CD4-positive, alpha-beta T cell treated with Interleukin-17A for 4 hours (primary cell): ENCODE measurements at regions not wholly inside any gene's neighbourhood (a gene's known extent, or its start where the extent isn't known, plus 50 kb on each side); places are given as distances from the start of the nearest gene placed in this dataset.

Experiments used
- DNase-seq: peaks from one replicate; pipeline ENCODE4 v3.0.0-alpha.2; 2020; ENCODE audit warnings: mixed read lengths

GRCh38 chr2:145199042-145199441 is 679.1 kb upstream of the ZEB2 start:
- no peak for DNase-seq

- DNase-seq = no peak
These were observed 678.6 kb upstream of the ZEB2 start for GRCh38 chr2:145198555-145198954.

GRCh38 chr2:145197944-145198343 is 678.0 kb upstream of the ZEB2 start:
- DNase-seq = no peak

- no peak for DNase-seq
These were observed 674.8 kb upstream of the ZEB2 start for GRCh38 chr2:145194673-145195072.

- no peak for DNase-seq
These were observed 670.2 kb upstream of the ZEB2 start for GRCh38 chr2:145190031-145190703.

GRCh38 chr2:145186303-145186702 is 666.4 kb upstream of the ZEB2 start:
- no peak for DNase-seq

- DNase-seq = no peak
These were observed 665.8 kb upstream of the ZEB2 start for GRCh38 chr2:145185696-145186095.

GRCh38 chr2:145184741-145185651 is 665.1 kb upstream of the ZEB2 start:
- no peak for DNase-seq

GRCh38 chr2:145169285-145169684 is 649.4 kb upstream of the ZEB2 start:
- DNase-seq = no peak

- no peak for DNase-seq
These were observed 648.2 kb upstream of the ZEB2 start for GRCh38 chr2:145168091-145168490.

- DNase-seq = no peak
These were observed 646.9 kb upstream of the ZEB2 start for GRCh38 chr2:145166731-145167302.

GRCh38 chr2:145161656-145162055 is 641.7 kb upstream of the ZEB2 start:
- no peak for DNase-seq

GRCh38 chr2:145160855-145161254 is 640.9 kb upstream of the ZEB2 start:
- DNase-seq = no peak

- no peak for DNase-seq
These were observed 639.8 kb upstream of the ZEB2 start for GRCh38 chr2:145159676-145160075.

GRCh38 chr2:145157741-145158591 is 638.0 kb upstream of the ZEB2 start:
- DNase-seq = no peak

- no peak for DNase-seq
These were observed 637.2 kb upstream of the ZEB2 start for GRCh38 chr2:145157036-145157675.

- DNase-seq = no peak
These were observed 636.3 kb upstream of the ZEB2 start for GRCh38 chr2:145156199-145156598.

- DNase-seq = no peak
These were observed 635.3 kb upstream of the ZEB2 start for GRCh38 chr2:145155196-145155595.

- no peak for DNase-seq
These were observed 634.8 kb upstream of the ZEB2 start for GRCh38 chr2:145154731-145155130.

- no peak for DNase-seq
These were observed 626.8 kb upstream of the ZEB2 start for GRCh38 chr2:145146691-145147090.

- DNase-seq = no peak
These were observed 624.3 kb upstream of the ZEB2 start for GRCh38 chr2:145144131-145144728.

- DNase-seq = no peak
These were observed 622.1 kb upstream of the ZEB2 start for GRCh38 chr2:145141981-145142380.
